ENCODE measurements at regions not wholly inside any gene's neighbourhood (a gene's known extent, or its start where the extent isn't known, plus 50 kb on each side); places are given as distances from the start of the nearest gene placed in this dataset.
"Not testable (repeated sequence)": the region's sequence is repeated elsewhere in the genome, so short reads cannot be mapped to it uniquely, and the experiment has no call there.

GRCh38 chr4:79148369-79148768, 177.5 kb downstream of the NAA11 start:
- Histone ChIP-seq H3K4me3 (ENCODE audit: low read depth, low read length) (no peak overlapping the region), H3K36me3 (ENCODE audit: control insufficient read depth, insufficient read depth, low read length) (no peaks in the 10 kb centered on the region), H3K9me3 (ENCODE audit: control insufficient read depth, insufficient read depth, low read length) (no peaks in the 10 kb centered on the region), H3K27me3 (ENCODE audit: control insufficient read depth, insufficient read depth, low read length) (no peaks in the 10 kb centered on the region), H3K27ac (ENCODE audit: low read depth, low read length) (no peak overlapping the region), H3K4me1 (ENCODE audit: control insufficient read depth, insufficient read depth, low read length) (no peaks in the 10 kb centered on the region), H3K9ac (ENCODE audit: low read depth, low read length) (no peak overlapping the region)

- Histone ChIP-seq H3K4me1 (ENCODE audit: control insufficient read depth, insufficient read depth, low read length) (no peaks in the 10 kb centered on the region), H3K4me3 (ENCODE audit: low read depth, low read length) (no peak overlapping the region), H3K9ac (ENCODE audit: low read depth, low read length) (no peak overlapping the region), H3K27me3 (ENCODE audit: control insufficient read depth, insufficient read depth, low read length) (no peaks in the 10 kb centered on the region), H3K36me3 (ENCODE audit: control insufficient read depth, insufficient read depth, low read length) (no peaks in the 10 kb centered on the region), H3K9me3 (ENCODE audit: control insufficient read depth, insufficient read depth, low read length) (no peaks in the 10 kb centered on the region), H3K27ac (ENCODE audit: low read depth, low read length) (no peak overlapping the region)
Measured at GRCh38 chr4:79147251-79147650, 178.6 kb downstream of the NAA11 start.

GRCh38 chr4:79141530-79141929, 184.3 kb downstream of the NAA11 start:
- H3K9me3 ChIP-seq (ENCODE audit: control insufficient read depth, insufficient read depth, low read length), result no peaks in the 10 kb centered on the region

GRCh38 chr4:79134767-79135166, 191.1 kb downstream of the NAA11 start:
- Histone ChIP-seq H3K27ac (ENCODE audit: low read depth, low read length) (no peak overlapping the region), H3K4me1 (ENCODE audit: control insufficient read depth, insufficient read depth, low read length) (no peaks in the 10 kb centered on the region), H3K9ac (ENCODE audit: low read depth, low read length) (no peak overlapping the region), H3K4me3 (ENCODE audit: low read depth, low read length) (no peak overlapping the region), H3K27me3 (ENCODE audit: control insufficient read depth, insufficient read depth, low read length) (no peaks in the 10 kb centered on the region), H3K9me3 (ENCODE audit: control insufficient read depth, insufficient read depth, low read length) (no peaks in the 10 kb centered on the region), H3K36me3 (ENCODE audit: control insufficient read depth, insufficient read depth, low read length) (no peaks in the 10 kb centered on the region)

More at GRCh38 chr4:79141530-79141929, 184.3 kb downstream of the NAA11 start:
- Histone ChIP-seq H3K4me3 (ENCODE audit: low read depth, low read length) (no peak overlapping the region), H3K27me3 (ENCODE audit: control insufficient read depth, insufficient read depth, low read length) (no peaks in the 10 kb centered on the region), H3K36me3 (ENCODE audit: control insufficient read depth, insufficient read depth, low read length) (no peaks in the 10 kb centered on the region), H3K4me1 (ENCODE audit: control insufficient read depth, insufficient read depth, low read length) (no peaks in the 10 kb centered on the region), H3K27ac (ENCODE audit: low read depth, low read length) (no peak overlapping the region), H3K9ac (ENCODE audit: low read depth, low read length) (no peak overlapping the region)

- Histone ChIP-seq H3K9me3 (ENCODE audit: control insufficient read depth, insufficient read depth, low read length) (no peaks in the 10 kb centered on the region), H3K36me3 (ENCODE audit: control insufficient read depth, insufficient read depth, low read length) (no peaks in the 10 kb centered on the region), H3K9ac (ENCODE audit: low read depth, low read length) (no peak overlapping the region), H3K27ac (ENCODE audit: low read depth, low read length) (no peak overlapping the region), H3K4me1 (ENCODE audit: control insufficient read depth, insufficient read depth, low read length) (no peaks in the 10 kb centered on the region), H3K27me3 (ENCODE audit: control insufficient read depth, insufficient read depth, low read length) (no peaks in the 10 kb centered on the region), H3K4me3 (ENCODE audit: low read depth, low read length) (no peak overlapping the region)
Measured at GRCh38 chr4:79132826-79133225, 193.0 kb downstream of the NAA11 start.

GRCh38 chr4:79121875-79122358, 182.7 kb upstream of the PAQR3 start:
- no peak overlapping the region for H3K4me3 ChIP-seq (ENCODE audit: low read depth, low read length)
- H3K9me3 ChIP-seq (ENCODE audit: control insufficient read depth, insufficient read depth, low read length), result peaks cover 11% of the 10 kb centered on the region
- no peak overlapping the region for H3K27ac ChIP-seq (ENCODE audit: low read depth, low read length)
- H3K36me3 ChIP-seq (ENCODE audit: control insufficient read depth, insufficient read depth, low read length), result no peaks in the 10 kb centered on the region
- H3K27me3 ChIP-seq (ENCODE audit: control insufficient read depth, insufficient read depth, low read length), result no peaks in the 10 kb centered on the region
- no peaks in the 10 kb centered on the region for H3K4me1 ChIP-seq (ENCODE audit: control insufficient read depth, insufficient read depth, low read length)
- H3K9ac ChIP-seq (ENCODE audit: low read depth, low read length), result no peak overlapping the region

- no peak overlapping the region for H3K27ac ChIP-seq (ENCODE audit: low read depth, low read length)
- H3K4me3 ChIP-seq (ENCODE audit: low read depth, low read length), result no peak overlapping the region
- H3K27me3 ChIP-seq (ENCODE audit: control insufficient read depth, insufficient read depth, low read length), result no peaks in the 10 kb centered on the region
- H3K4me1 ChIP-seq (ENCODE audit: control insufficient read depth, insufficient read depth, low read length), result no peaks in the 10 kb centered on the region
- peaks cover 14% of the 10 kb centered on the region for H3K9me3 ChIP-seq (ENCODE audit: control insufficient read depth, insufficient read depth, low read length)
- H3K9ac ChIP-seq (ENCODE audit: low read depth, low read length), result no peak overlapping the region
- no peaks in the 10 kb centered on the region for H3K36me3 ChIP-seq (ENCODE audit: control insufficient read depth, insufficient read depth, low read length)
Measured at GRCh38 chr4:79121223-79121622, 182.0 kb upstream of the PAQR3 start.

- not testable (repeated sequence) for H3K36me3 ChIP-seq (ENCODE audit: control insufficient read depth, insufficient read depth, low read length); H3K27ac ChIP-seq (ENCODE audit: low read depth, low read length); H3K27me3 ChIP-seq (ENCODE audit: control insufficient read depth, insufficient read depth, low read length); H3K9ac ChIP-seq (ENCODE audit: low read depth, low read length); H3K4me1 ChIP-seq (ENCODE audit: control insufficient read depth, insufficient read depth, low read length); H3K4me3 ChIP-seq (ENCODE audit: low read depth, low read length)
- H3K9me3 ChIP-seq (ENCODE audit: control insufficient read depth, insufficient read depth, low read length), result peaks cover 15% of the 10 kb centered on the region
Measured at GRCh38 chr4:79117051-79117450, 177.8 kb upstream of the PAQR3 start.

GRCh38 chr4:79107014-79107413, 167.8 kb upstream of the PAQR3 start:
- Histone ChIP-seq H3K27ac (ENCODE audit: low read depth, low read length) (no peak overlapping the region), H3K4me1 (ENCODE audit: control insufficient read depth, insufficient read depth, low read length) (0 out of 2 replicates have a peak, but pooled peaks cover 3% of the 10 kb centered on the region), H3K9me3 (ENCODE audit: control insufficient read depth, insufficient read depth, low read length) (no peaks in the 10 kb centered on the region), H3K36me3 (ENCODE audit: control insufficient read depth, insufficient read depth, low read length) (no peaks in the 10 kb centered on the region), H3K9ac (ENCODE audit: low read depth, low read length) (no peak overlapping the region), H3K27me3 (ENCODE audit: control insufficient read depth, insufficient read depth, low read length) (no peaks in the 10 kb centered on the region), H3K4me3 (ENCODE audit: low read depth, low read length) (no peak overlapping the region)

- Histone ChIP-seq H3K4me1 (ENCODE audit: control insufficient read depth, insufficient read depth, low read length) (no peaks in the 10 kb centered on the region), H3K9ac (ENCODE audit: low read depth, low read length) (no peak overlapping the region), H3K27ac (ENCODE audit: low read depth, low read length) (no peak overlapping the region), H3K9me3 (ENCODE audit: control insufficient read depth, insufficient read depth, low read length) (no peaks in the 10 kb centered on the region), H3K27me3 (ENCODE audit: control insufficient read depth, insufficient read depth, low read length) (no peaks in the 10 kb centered on the region), H3K4me3 (ENCODE audit: low read depth, low read length) (no peak overlapping the region), H3K36me3 (ENCODE audit: control insufficient read depth, insufficient read depth, low read length) (no peaks in the 10 kb centered on the region)
Measured at GRCh38 chr4:79088946-79089691, 149.9 kb upstream of the PAQR3 start.

GRCh38 chr4:79087071-79087470, 147.8 kb upstream of the PAQR3 start:
- 0 out of 2 replicates have a peak, but pooled peaks cover 4% of the 10 kb centered on the region for H3K9me3 ChIP-seq (ENCODE audit: control insufficient read depth, insufficient read depth, low read length)
- no peak overlapping the region for H3K4me3 ChIP-seq (ENCODE audit: low read depth, low read length)
- peaks cover 12% of the 10 kb centered on the region for H3K4me1 ChIP-seq (ENCODE audit: control insufficient read depth, insufficient read depth, low read length)
- no peak overlapping the region for H3K27ac ChIP-seq (ENCODE audit: low read depth, low read length)
- no peaks in the 10 kb centered on the region for H3K27me3 ChIP-seq (ENCODE audit: control insufficient read depth, insufficient read depth, low read length)
- H3K36me3 ChIP-seq (ENCODE audit: control insufficient read depth, insufficient read depth, low read length), result no peaks in the 10 kb centered on the region
- no peak overlapping the region for H3K9ac ChIP-seq (ENCODE audit: low read depth, low read length)

All from HUES48 (cell line).